SK-N-SH treated with all-trans-retinoic acid at 6 μM for 48 hours (cell line): ENCODE measurements at regions not wholly inside any gene's neighbourhood (a gene's known extent, or its start where the extent isn't known, plus 50 kb on each side); places are given as distances from the start of the nearest gene placed in this dataset.

Experiments
- ATAC-seq: fragments of 200-7000 bp; cut with Tn5 transposase; 3 replicates; pipeline ENCODE4 v1.9.1; 2020; ENCODE audit warnings: mild to moderate bottlenecking, moderate library complexity
- ARNTL ChIP-seq: fragments of 450-650 bp; formaldehyde crosslinking; IDR thresholded peaks from 2 replicates; pipeline ENCODE4 v1.5.0; 2020; ENCODE audit warnings: low read depth, mild to moderate bottlenecking, moderate library complexity, borderline replicate concordance
- BACH2 ChIP-seq: fragments of 250-450 bp; sonication (Bioruptor Pico); IDR thresholded peaks from 2 replicates; pipeline ENCODE4 v1.9.0; 2021; ENCODE audit warnings: mild to moderate bottlenecking, borderline replicate concordance
- CSDC2 ChIP-seq: fragments of 250-450 bp; sonication (Bioruptor Pico); IDR thresholded peaks from 2 replicates; pipeline ENCODE4 v1.5.0; 2020; ENCODE audit warnings: mild to moderate bottlenecking, moderate library complexity
- ESRRG ChIP-seq: fragments of 250-450 bp; sonication (Bioruptor Pico); IDR thresholded peaks from 2 replicates; pipeline ENCODE4 v1.6.1; 2021; ENCODE audit warnings: mild to moderate bottlenecking
- GLIS3 ChIP-seq: fragments of 250-450 bp; sonication (Bioruptor Pico); IDR thresholded peaks from 2 replicates; pipeline ENCODE4 v1.5.0; 2020; ENCODE audit warnings: mild to moderate bottlenecking, moderate library complexity
- ISL1 ChIP-seq: fragments of 250-450 bp; sonication (Bioruptor Pico); IDR thresholded peaks from 2 replicates; pipeline ENCODE4 v2.1.2; 2022; ENCODE audit warnings: mild to moderate bottlenecking, moderate library complexity
- OSR1 ChIP-seq: fragments of 250-450 bp; sonication (Bioruptor Pico); IDR thresholded peaks from 2 replicates; pipeline ENCODE4 v1.8.0; 2022; ENCODE audit warnings: moderate library complexity, mild to moderate bottlenecking, inconsistent platforms
- PPARA ChIP-seq: fragments of 250-450 bp; sonication (Bioruptor Pico); IDR thresholded peaks from 2 replicates; pipeline ENCODE4 v1.5.0; 2020; ENCODE audit warnings: mild to moderate bottlenecking, borderline replicate concordance
- RARB ChIP-seq: fragments of 250-450 bp; sonication (Bioruptor Pico); IDR thresholded peaks from 2 replicates; pipeline ENCODE4 v1.8.0; 2021; ENCODE audit warnings: mild to moderate bottlenecking, moderate library complexity
- TOX ChIP-seq: fragments of 250-450 bp; sonication (Bioruptor Pico); IDR thresholded peaks from 2 replicates; pipeline ENCODE4 v1.8.0; 2021; ENCODE audit warnings: mild to moderate bottlenecking, moderate library complexity, borderline replicate concordance
- ZC3H10 ChIP-seq: fragments of 250-450 bp; sonication (Bioruptor Pico); IDR thresholded peaks from 2 replicates; pipeline ENCODE4 v1.5.1; 2021; ENCODE audit warnings: mild to moderate bottlenecking, moderate library complexity
- ZFP3 ChIP-seq: fragments of 250-450 bp; sonication (Bioruptor Pico); IDR thresholded peaks from 2 replicates; pipeline ENCODE4 v1.5.0; 2020; ENCODE audit warnings: mild to moderate bottlenecking, moderate library complexity
- ZFP30 ChIP-seq: fragments of 450-650 bp; formaldehyde crosslinking; IDR thresholded peaks from 2 replicates; pipeline ENCODE4 v1.5.0; 2022; ENCODE audit warnings: mild to moderate bottlenecking, moderate library complexity
- ZNF565 ChIP-seq: fragments of 450-650 bp; formaldehyde crosslinking; conservative IDR thresholded peaks from 2 replicates; pipeline ENCODE4 v1.5.0; 2020; ENCODE audit warnings: low read depth, mild to moderate bottlenecking, moderate library complexity
- ZNF70 ChIP-seq: fragments of 450-650 bp; formaldehyde crosslinking; IDR thresholded peaks from 2 replicates; pipeline ENCODE4 v1.5.0; 2020; ENCODE audit warnings: mild to moderate bottlenecking, moderate library complexity
- ZNF8 ChIP-seq: fragments of 450-650 bp; formaldehyde crosslinking; IDR thresholded peaks from 2 replicates; pipeline ENCODE4 v1.5.0; 2020; ENCODE audit warnings: mild to moderate bottlenecking, moderate library complexity
- TF ChIP-seq, protein P1 (sequence below): fragments of 250-450 bp; sonication (Bioruptor Pico); IDR thresholded peaks from 2 replicates; pipeline ENCODE4 v1.5.0; 2020; ENCODE audit warnings: mild to moderate bottlenecking, moderate library complexity
- TF ChIP-seq, protein P2 (sequence below): fragments of 250-450 bp; sonication (Bioruptor Pico); IDR thresholded peaks from 2 replicates; pipeline ENCODE4 v1.8.0; 2020; ENCODE audit warnings: mild to moderate bottlenecking, moderate library complexity, borderline replicate concordance
- TF ChIP-seq, protein P3 (sequence below): fragments of 250-450 bp; sonication (Bioruptor Pico); IDR thresholded peaks from 2 replicates; pipeline ENCODE4 v1.5.1; 2020; ENCODE audit warnings: low read depth, mild to moderate bottlenecking, moderate library complexity
- TF ChIP-seq, protein P4 (sequence below): fragments of 250-450 bp; sonication (Bioruptor Pico); IDR thresholded peaks from 2 replicates; pipeline ENCODE4 v1.8.0; 2021; ENCODE audit warnings: low read depth, mild to moderate bottlenecking, moderate library complexity, borderline replicate concordance

DNA sequence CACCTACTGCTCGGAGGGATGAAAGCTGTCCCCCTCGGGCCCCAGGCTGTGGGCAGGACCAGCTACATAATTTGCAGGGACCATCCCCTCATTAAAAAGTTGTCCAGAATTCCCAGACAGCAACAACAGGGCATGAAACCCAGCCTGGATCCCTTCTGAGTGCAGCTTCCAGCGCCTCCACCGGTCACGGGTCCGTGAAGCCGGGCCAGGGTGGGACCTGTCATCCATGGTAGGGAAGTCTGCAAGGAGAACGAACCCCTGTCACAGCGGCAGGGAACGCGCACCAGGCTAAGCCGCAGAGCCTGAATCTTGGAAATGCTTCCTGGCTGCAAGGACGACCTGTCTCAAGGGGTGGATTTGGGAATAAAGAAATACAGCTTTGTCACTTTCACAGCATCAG is 214.2 kb downstream of the RBFOX3 start:
- no peak for ATAC-seq
- TF ChIP-seq ZNF8 (CRISPR knock-in tag): no peak
- TF ChIP-seq TOX (CRISPR knock-in tag): no peak
- TF ChIP-seq ISL1 (CRISPR knock-in tag): no peak

DNA sequence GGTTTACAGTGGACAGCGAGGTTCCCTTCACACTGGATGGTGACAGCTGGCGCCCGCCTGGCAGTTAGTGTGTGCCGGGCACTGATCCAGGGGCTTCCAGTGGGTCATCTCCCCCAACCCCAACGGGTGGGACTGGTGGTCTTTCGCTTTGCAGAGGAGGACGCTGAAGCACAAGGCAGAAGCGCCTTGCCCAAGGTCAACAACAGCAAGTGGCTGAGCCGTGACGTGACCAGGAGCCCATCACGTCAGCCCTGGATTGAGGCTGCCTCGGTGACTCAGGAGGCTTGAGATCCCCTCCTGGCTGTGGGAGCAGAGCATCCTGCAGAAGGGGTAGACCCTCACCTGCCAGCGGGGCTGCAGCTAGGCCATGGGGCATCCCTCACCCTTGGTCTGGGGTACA is 215.3 kb downstream of the RBFOX3 start:
- no peak for TF ChIP-seq ARNTL
- no peak for TF ChIP-seq RARB (CRISPR knock-in tag)
- TF ChIP-seq, protein P1, sequence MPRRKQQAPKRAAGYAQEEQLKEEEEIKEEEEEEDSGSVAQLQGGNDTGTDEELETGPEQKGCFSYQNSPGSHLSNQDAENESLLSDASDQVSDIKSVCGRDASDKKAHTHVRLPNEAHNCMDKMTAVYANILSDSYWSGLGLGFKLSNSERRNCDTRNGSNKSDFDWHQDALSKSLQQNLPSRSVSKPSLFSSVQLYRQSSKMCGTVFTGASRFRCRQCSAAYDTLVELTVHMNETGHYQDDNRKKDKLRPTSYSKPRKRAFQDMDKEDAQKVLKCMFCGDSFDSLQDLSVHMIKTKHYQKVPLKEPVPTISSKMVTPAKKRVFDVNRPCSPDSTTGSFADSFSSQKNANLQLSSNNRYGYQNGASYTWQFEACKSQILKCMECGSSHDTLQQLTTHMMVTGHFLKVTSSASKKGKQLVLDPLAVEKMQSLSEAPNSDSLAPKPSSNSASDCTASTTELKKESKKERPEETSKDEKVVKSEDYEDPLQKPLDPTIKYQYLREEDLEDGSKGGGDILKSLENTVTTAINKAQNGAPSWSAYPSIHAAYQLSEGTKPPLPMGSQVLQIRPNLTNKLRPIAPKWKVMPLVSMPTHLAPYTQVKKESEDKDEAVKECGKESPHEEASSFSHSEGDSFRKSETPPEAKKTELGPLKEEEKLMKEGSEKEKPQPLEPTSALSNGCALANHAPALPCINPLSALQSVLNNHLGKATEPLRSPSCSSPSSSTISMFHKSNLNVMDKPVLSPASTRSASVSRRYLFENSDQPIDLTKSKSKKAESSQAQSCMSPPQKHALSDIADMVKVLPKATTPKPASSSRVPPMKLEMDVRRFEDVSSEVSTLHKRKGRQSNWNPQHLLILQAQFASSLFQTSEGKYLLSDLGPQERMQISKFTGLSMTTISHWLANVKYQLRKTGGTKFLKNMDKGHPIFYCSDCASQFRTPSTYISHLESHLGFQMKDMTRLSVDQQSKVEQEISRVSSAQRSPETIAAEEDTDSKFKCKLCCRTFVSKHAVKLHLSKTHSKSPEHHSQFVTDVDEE (CRISPR knock-in tag): no peak
- no peak for TF ChIP-seq ZFP3 (CRISPR knock-in tag)
- TF ChIP-seq PPARA: no peak
- no peak for TF ChIP-seq BACH2 (CRISPR knock-in tag)
- TF ChIP-seq OSR1 (CRISPR knock-in tag): no peak
- no peak for TF ChIP-seq ZFP30 (CRISPR knock-in tag)
- TF ChIP-seq, protein P2, sequence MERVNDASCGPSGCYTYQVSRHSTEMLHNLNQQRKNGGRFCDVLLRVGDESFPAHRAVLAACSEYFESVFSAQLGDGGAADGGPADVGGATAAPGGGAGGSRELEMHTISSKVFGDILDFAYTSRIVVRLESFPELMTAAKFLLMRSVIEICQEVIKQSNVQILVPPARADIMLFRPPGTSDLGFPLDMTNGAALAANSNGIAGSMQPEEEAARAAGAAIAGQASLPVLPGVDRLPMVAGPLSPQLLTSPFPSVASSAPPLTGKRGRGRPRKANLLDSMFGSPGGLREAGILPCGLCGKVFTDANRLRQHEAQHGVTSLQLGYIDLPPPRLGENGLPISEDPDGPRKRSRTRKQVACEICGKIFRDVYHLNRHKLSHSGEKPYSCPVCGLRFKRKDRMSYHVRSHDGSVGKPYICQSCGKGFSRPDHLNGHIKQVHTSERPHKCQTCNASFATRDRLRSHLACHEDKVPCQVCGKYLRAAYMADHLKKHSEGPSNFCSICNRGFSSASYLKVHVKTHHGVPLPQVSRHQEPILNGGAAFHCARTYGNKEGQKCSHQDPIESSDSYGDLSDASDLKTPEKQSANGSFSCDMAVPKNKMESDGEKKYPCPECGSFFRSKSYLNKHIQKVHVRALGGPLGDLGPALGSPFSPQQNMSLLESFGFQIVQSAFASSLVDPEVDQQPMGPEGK: no peak
- no peak for TF ChIP-seq CSDC2 (CRISPR knock-in tag)
- TF ChIP-seq GLIS3 (CRISPR knock-in tag): no peak
- TF ChIP-seq, protein P3, sequence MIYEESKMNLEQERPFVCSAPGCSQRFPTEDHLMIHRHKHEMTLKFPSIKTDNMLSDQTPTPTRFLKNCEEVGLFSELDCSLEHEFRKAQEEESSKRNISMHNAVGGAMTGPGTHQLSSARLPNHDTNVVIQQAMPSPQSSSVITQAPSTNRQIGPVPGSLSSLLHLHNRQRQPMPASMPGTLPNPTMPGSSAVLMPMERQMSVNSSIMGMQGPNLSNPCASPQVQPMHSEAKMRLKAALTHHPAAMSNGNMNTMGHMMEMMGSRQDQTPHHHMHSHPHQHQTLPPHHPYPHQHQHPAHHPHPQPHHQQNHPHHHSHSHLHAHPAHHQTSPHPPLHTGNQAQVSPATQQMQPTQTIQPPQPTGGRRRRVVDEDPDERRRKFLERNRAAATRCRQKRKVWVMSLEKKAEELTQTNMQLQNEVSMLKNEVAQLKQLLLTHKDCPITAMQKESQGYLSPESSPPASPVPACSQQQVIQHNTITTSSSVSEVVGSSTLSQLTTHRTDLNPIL (CRISPR knock-in tag): no peak
- TF ChIP-seq, protein P4, sequence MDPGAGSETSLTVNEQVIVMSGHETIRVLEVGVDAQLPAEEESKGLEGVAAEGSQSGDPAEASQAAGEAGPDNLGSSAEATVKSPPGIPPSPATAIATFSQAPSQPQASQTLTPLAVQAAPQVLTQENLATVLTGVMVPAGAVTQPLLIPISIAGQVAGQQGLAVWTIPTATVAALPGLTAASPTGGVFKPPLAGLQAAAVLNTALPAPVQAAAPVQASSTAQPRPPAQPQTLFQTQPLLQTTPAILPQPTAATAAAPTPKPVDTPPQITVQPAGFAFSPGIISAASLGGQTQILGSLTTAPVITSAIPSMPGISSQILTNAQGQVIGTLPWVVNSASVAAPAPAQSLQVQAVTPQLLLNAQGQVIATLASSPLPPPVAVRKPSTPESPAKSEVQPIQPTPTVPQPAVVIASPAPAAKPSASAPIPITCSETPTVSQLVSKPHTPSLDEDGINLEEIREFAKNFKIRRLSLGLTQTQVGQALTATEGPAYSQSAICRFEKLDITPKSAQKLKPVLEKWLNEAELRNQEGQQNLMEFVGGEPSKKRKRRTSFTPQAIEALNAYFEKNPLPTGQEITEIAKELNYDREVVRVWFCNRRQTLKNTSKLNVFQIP (CRISPR knock-in tag): no peak
- no peak for TF ChIP-seq ZNF70
- no peak for TF ChIP-seq ISL1 (CRISPR knock-in tag)
- TF ChIP-seq TOX (CRISPR knock-in tag): no peak
- ATAC-seq: no peak

DNA sequence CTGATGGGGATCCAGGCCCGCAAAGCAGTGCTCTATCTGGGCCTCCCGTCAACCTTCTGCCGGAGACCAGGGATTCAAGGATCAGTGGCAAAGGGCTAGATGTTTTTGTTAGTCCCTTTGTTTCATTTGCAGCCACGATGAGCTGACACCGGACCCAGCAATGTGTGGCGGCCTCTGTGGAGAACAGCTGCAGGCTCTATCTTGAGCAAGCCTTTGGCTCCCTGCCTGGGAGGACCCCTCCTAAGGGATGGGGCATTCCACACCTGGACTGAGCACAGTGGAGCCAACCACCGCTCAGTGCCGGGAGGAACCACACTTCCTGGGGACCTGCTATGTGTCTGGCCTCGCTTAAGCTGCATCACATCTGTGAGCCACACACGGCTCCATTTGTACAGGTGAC is 215.8 kb downstream of the RBFOX3 start:
- no peak for ATAC-seq
- TF ChIP-seq, protein P2: no peak
- TF ChIP-seq BACH2 (CRISPR knock-in tag): no peak
- TF ChIP-seq TOX (CRISPR knock-in tag): no peak
- TF ChIP-seq ZC3H10 (CRISPR knock-in tag): no peak
- TF ChIP-seq RARB (CRISPR knock-in tag): no peak
- TF ChIP-seq ESRRG (CRISPR knock-in tag): no peak
- TF ChIP-seq, protein P4 (CRISPR knock-in tag): no peak
- no peak for TF ChIP-seq GLIS3 (CRISPR knock-in tag)
- TF ChIP-seq ZNF565 (CRISPR knock-in tag): no peak
- TF ChIP-seq ZFP30 (CRISPR knock-in tag): no peak
- TF ChIP-seq, protein P1 (CRISPR knock-in tag): no peak
- TF ChIP-seq, protein P3 (CRISPR knock-in tag): no peak
- no peak for TF ChIP-seq PPARA
